ENCODE measurements at regions not wholly inside any gene's neighbourhood (a gene's known extent, or its start where the extent isn't known, plus 50 kb on each side); places are given as distances from the start of the nearest gene placed in this dataset.
"Not testable (repeated sequence)": the region's sequence is repeated elsewhere in the genome, so short reads cannot be mapped to it uniquely, and the experiment has no call there.

GRCh38 chr12:115394496-115395220 lies 710.7 kb upstream of the TBX3 start:
- DNase-seq (ENCODE audit: low spot score), result no peak

GRCh38 chr12:115388139-115388538 lies 704.2 kb upstream of the TBX3 start:
- DNase-seq (ENCODE audit: low spot score), result no peak

- no peak for DNase-seq (ENCODE audit: low spot score)
These were observed 703.5 kb upstream of the TBX3 start for GRCh38 chr12:115387467-115387901.

GRCh38 chr12:115386946-115387345 lies 703.0 kb upstream of the TBX3 start:
- DNase-seq (ENCODE audit: low spot score), result no peak

GRCh38 chr12:115385141-115385540 lies 701.2 kb upstream of the TBX3 start:
- peak; percentile 19 for DNase-seq (ENCODE audit: low spot score)

- DNase-seq (ENCODE audit: low spot score), result no peak
These were observed 700.4 kb upstream of the TBX3 start for GRCh38 chr12:115384391-115384790.

GRCh38 chr12:115383668-115384067 lies 699.7 kb upstream of the TBX3 start:
- no peak for DNase-seq (ENCODE audit: low spot score)

GRCh38 chr12:115382681-115383080 lies 698.7 kb upstream of the TBX3 start:
- DNase-seq (ENCODE audit: low spot score), result no peak

- DNase-seq (ENCODE audit: low spot score), result no peak
These were observed 696.7 kb upstream of the TBX3 start for GRCh38 chr12:115380546-115381120.

GRCh38 chr12:115378291-115378690 lies 694.3 kb upstream of the TBX3 start:
- no peak for DNase-seq (ENCODE audit: low spot score)

GRCh38 chr12:115377779-115378178 lies 693.8 kb upstream of the TBX3 start:
- no peak for DNase-seq (ENCODE audit: low spot score)

- DNase-seq (ENCODE audit: low spot score), result no peak
These were observed 693.3 kb upstream of the TBX3 start for GRCh38 chr12:115377230-115377629.

- DNase-seq (ENCODE audit: low spot score), result no peak
These were observed 691.4 kb upstream of the TBX3 start for GRCh38 chr12:115375186-115375991.

GRCh38 chr12:115374480-115375185 lies 690.7 kb upstream of the TBX3 start:
- no peak for DNase-seq (ENCODE audit: low spot score)

- DNase-seq (ENCODE audit: low spot score), result no peak
These were observed 687.7 kb upstream of the TBX3 start for GRCh38 chr12:115371711-115372110.

- no peak for DNase-seq (ENCODE audit: low spot score)
These were observed 686.7 kb upstream of the TBX3 start for GRCh38 chr12:115370650-115371049.

GRCh38 chr12:115370207-115370606 lies 686.2 kb upstream of the TBX3 start:
- no peak for DNase-seq (ENCODE audit: low spot score)

- DNase-seq (ENCODE audit: low spot score), result not testable (repeated sequence)
These were observed 682.3 kb upstream of the TBX3 start for GRCh38 chr12:115366277-115366676.

GRCh38 chr12:115365765-115366164 lies 681.8 kb upstream of the TBX3 start:
- DNase-seq (ENCODE audit: low spot score), result not testable (repeated sequence)

- no peak for DNase-seq (ENCODE audit: low spot score)
These were observed 680.9 kb upstream of the TBX3 start for GRCh38 chr12:115364921-115365320.

- DNase-seq (ENCODE audit: low spot score), result no peak
These were observed 678.5 kb upstream of the TBX3 start for GRCh38 chr12:115362339-115362976.

GRCh38 chr12:115357681-115358080 lies 673.7 kb upstream of the TBX3 start:
- no peak for DNase-seq (ENCODE audit: low spot score)

Measured in ecto neural progenitor cell (in vitro differentiated cells).